ENCODE measurements at regions not wholly inside any gene's neighbourhood (a gene's known extent, or its start where the extent isn't known, plus 50 kb on each side); places are given as distances from the start of the nearest gene placed in this dataset.
"Not testable (repeated sequence)": the region's sequence is repeated elsewhere in the genome, so short reads cannot be mapped to it uniquely, and the experiment has no call there.

DNA sequence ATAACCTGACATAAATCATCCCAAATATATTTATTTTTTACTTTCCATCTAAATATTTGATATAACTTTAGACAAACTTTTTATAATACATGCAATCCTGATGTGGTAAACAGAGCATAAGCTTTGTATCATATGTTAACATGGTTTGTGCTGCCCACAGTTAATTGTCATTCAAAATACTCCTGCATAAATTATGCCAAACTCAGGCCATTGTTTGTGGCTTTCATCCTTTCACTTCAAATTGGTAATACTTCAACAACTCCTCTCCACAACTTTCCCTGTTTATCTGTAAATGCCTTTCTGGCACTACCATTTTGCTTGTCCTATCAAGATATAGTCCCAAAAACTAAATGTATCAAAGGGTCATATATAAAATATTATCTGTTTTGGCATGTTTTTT, 586.7 kb downstream of the HINT1 start:
- DNase-seq (ENCODE audit: low spot score): no peak

DNA sequence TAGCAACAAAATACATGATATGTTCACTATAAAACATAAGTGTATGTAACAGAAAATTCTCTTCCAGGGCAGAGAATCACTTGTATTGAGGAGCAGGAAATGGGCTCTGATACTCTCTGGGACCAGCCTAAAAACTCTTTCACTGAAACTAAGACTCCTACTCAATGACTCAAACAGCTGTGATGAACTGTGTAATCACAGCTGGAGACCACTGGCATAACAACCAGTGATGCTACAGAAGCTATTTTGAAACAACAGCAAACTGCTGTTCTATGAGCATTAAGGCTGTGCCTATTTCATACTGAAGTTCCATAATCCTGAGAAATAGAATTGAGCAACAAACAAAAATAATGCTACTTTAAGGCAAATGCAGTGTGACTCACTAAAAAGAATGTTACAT, 594.0 kb downstream of the HINT1 start:
- no peak for DNase-seq (ENCODE audit: low spot score)

DNA sequence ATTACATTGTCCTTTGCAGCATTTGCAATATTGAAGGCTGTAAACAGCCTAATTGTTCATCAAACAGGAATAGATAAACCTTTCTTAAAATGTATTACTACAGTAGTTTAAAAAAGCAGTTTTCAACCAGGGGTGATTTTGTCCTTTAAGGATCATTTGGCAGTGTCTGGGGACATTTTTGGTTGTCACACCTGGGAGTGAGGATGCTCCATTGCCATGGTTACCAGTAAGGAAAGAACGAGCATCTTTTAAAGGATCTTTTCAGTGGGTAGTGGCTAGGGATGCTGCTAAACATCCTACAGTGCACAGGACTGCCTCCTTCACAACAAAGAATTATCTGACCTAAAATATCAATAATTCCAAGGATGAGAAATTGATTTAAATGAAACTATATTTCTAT, 596.3 kb downstream of the HINT1 start:
- no peak for DNase-seq (ENCODE audit: low spot score)

DNA sequence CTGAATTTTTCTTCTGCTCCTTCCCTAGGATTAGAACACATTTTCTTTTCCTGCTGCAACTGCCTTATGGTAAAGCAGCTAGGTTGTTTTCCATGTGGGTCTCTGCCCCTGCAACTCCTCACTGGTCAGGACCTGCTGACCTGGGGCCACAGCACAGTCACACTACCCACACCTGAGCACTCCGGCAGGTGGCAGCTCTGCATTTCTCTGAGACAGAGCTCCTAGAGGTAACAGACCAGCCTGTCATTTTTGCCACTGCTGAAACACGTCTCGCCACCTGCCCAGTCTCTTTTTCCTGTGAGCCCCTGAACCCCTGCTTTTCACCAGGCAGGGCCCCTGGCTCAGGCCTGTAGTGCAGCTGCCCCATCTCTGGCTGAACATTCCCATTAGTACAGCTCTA, 609.6 kb downstream of the HINT1 start:
- no peak for DNase-seq (ENCODE audit: low spot score)

DNA sequence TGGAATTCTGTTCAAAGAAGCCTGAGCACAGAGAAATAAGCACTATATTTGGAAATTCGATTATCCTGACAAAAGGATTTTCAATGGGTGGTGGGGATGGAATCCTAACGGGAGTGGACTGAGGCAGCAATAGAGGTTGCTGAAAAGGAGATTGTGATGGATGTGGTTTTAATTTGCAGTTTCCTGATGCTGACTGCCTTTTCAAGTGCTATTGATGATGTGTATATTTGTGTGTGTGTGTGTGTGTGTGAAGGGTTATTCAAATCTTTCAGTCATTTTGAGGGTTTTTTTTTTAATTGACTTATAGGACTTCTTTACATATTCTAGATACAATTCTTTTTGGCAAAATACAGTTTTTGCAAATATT, 614.5 kb downstream of the HINT1 start:
- no peak for DNase-seq (ENCODE audit: low spot score)

DNA sequence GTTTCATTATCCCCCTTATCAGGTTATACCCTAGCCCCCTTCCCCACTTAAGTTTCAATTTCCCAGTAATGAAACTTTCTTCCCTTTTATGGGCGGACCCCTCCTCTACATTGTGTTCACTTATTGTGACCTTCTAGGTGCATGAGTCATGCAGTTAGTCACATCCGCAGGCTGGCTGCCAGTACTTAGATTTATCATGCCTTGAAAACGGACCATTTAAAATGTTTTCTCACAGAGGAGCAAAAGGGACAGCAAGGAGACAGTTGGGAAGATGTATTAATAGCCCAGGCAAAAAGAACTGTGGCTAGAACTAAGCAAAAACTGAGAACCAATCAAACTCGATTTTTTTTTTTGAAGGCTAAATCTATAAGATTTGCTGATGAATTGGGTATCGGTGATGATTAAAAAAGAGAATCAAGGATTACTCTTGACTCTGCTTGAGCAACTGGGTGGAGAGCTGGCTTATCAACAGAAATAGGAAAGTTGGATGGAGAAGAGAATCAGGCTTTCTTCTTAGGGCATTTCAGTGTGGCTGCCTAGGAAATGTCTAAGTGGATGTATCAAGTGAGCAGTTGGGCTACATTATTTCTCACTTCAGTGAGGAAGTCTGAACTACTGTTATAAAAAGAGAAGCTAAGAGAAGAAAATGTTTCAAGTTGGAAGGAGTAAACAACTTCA, 615.0 kb downstream of the HINT1 start:
- no peak for DNase-seq (ENCODE audit: low spot score)

DNA sequence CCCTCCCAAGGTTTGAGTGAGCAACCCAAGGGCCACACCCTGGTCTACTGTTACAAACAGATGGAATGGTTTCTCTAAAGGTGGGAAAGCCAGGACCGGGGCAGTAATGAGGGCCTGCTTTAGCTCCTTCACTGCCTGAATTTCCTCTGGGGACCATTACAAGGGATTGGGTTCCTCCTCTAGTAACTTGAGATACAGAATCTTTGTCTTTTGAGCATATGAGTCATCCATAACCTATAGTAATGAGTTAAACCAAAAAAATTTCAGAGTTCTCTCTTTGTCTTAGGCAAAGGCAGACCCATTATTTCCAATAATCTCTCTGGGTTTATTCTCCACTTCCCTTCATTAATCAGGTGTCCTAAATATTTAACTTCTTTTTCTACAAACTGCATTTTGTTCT, 618.8 kb downstream of the HINT1 start:
- DNase-seq (ENCODE audit: low spot score): no peak

DNA sequence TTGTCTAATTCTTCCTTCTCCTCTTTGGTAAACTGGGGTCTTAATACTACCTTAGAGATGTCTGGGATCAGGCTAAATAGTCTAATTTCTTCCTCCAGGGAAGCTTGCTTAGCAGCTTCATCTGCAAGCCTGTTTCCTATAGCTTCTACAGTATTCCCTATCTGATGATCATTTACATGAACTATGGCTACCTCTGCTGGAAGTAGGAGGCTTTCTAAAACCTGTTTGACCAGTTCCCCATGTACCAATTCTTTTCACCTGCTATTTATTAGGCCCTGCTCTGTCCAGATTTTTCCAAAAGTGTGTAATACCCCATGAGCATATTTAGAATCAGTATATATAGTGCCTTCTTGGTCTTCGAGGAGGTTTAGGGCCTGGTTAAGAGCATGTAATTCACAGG, 619.8 kb downstream of the HINT1 start:
- DNase-seq (ENCODE audit: low spot score): no peak

DNA sequence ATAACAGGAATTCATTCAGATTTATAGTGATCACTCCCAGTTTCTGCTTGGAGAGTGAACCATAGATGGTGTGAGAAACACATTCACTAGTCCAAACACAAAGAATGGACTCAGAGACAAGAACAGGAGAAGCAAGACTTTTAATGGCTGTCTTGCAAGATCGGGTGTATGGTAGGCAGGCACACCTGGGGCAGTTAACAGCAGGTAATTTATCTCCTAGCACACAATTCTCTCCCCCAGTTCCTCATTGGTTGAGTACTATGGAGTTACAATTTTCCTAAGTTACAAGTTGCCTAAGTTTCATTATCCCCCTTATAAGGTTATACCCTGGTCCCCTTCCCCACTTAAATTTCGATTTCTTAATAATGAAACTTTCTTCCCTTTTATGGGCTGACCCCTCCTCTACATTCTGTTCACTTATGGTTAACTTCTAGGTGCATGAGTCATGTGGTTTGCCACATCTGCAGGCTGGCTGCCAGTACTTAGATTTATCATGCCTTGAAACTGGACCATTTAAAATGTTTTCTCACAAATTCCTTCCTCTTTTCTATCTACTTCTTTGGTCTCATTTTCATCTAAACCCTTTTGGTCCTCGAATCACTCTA, 623.3 kb downstream of the HINT1 start:
- DNase-seq (ENCODE audit: low spot score): no peak

DNA sequence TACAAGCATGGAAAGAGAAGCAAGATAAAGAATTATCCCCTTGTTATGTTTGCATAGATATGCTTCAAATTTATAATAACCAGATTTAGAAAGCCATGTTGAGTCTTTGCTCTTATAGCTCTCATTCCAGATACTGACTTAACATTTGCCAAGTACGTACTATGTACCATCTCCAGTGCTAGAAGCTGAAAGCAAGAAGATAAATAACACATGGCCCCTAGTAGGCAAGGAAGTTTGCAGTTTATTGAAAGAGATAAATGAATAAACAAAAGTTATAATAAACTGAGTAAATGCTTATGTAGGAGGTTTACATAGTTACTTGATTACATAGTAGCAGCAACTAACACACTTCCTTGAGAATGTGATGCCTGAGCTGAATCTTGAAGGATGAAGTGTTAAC, 628.4 kb downstream of the HINT1 start:
- no peak for DNase-seq (ENCODE audit: low spot score)

DNA sequence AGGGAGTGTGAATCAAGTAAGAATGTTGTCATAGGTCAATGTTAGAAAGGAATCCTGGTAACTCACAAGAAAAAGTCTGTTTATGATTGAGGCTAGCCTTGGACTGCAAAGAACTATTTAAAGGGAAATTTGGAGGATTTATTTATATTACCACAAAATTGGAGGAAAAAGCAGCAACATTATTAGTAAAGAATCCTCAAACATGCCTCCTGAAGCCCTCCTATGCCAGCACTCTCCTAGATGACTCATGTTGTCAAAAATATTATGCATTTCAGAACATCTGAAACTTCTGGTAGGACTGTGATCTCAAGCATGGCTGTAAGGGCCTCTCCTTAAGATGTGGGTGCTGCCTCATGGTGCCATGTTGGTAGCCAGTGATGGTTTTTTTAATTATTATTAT, 628.5 kb downstream of the CHSY3 start:
- DNase-seq (ENCODE audit: low spot score): no peak

DNA sequence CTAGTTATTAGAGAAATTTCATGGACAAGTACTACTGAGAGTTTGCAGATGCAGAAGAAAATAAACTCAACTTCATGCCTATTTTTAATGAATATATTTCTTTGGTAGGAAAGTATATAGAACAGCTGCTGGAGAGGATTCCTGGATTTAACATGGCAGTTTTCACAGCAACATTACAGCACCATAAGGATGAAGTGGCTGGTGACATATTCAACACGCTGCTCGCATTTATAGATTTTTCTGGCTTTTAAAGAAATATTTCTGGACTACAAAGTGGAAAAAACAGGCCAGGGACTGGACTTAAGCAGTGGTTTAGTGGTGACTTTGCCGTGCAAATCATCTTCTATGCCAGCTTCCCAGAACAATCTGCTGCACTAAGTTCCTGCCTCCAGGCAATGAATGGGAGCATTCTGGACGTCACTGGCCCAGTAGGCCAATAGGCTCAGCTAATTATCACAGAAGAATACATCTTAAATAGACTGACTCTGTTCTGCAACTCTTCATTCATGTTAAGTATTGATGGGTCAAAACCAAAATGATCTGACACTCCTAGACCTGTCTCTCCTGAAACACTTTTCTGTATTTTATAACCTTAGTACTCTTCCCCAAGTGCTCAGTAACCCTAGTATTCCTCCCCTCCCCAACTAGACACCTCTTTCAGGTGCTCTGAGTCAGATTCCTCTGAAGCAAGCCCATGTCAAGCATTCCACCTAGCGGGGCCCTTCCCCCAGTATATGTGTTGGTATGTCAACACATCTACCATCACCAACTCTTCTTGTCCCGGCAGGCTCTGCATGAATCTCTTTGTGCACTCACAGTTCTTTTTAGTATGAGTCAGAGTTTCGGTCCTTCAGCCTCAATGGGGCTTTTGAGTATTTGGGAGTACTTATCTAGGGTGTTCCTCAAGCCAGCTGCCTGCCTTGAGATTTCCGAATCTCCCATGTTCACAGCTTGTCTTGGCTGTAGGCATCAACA, 625.5 kb downstream of the CHSY3 start:
- DNase-seq (ENCODE audit: low spot score): no peak

DNA sequence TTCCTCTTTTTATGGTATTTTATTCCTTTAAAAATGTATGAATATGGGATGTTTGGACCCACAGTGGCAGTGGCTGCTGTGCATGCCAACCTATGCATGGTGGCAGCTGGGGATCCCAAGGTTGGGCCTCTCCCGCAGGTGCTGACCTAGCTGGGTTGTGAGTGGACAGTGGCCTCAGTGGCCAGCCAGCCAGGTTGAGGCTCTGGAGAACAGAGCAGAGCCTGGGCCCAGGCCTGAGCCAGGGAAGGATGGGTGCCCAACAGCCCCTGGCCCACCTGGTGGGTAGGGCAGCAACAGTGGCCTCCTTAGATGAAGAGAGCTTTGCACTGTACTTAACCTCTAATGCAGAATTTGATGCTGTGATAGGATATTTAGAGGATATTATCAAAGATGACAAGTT, 624.8 kb downstream of the CHSY3 start:
- no peak for DNase-seq (ENCODE audit: low spot score)

DNA sequence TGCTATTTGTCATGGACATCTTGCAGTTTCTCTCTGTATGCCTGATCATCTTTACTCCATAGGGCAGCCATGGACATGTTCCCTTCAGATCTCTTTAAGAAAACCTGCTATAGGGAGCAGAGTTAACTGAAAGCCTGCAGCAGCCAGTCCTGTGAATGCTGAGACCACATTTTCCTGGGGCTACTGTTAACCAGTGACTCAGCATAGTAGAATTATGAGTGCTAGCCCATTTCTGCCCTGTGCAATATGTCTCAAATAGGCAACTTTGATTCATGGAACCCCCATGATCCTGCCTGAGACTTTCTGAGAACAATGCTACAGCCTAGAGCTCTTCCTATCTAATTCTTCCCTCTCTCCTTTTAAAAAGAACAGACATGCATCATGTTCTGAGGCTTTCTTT, 624.2 kb downstream of the CHSY3 start:
- no peak for DNase-seq (ENCODE audit: low spot score)

DNA sequence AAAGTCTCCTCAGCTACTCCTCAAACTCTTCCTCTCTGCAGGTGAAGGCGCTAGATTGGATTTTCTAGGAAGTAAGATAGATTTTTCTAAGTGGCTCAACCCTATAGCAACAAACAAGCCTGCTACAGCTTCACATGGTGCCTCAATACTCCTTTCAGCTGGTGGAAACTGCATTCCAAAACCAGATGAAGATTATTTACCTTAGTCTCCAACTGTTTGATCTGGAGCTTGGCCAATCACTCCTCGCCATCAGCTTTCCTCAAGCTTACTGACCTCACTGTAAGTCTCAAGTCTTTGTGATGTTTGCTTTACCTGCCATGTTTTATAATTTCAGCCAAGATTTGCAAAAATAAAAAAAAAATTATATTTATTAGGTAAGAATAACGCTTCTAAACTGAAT, 622.4 kb downstream of the CHSY3 start:
- no peak for DNase-seq (ENCODE audit: low spot score)

DNA sequence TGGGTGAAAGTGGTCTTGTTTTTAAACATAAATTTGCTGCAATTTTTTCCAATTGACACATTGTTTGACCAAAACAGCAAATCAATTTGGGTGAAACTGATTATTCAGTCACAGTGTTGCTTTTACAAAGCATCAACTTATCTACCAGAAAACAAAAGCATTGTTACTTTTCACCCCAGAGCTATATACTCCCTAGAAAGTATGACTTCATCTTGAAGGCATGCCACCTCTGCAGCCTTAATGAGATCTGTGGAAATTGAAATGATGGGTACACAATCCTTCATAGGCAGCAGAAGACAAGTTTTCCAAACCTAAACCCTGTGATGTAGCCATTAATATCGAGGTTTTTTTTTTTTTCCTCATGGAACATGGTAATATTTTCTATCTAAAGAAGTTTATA, 615.9 kb downstream of the CHSY3 start:
- no peak for DNase-seq (ENCODE audit: low spot score)

DNA sequence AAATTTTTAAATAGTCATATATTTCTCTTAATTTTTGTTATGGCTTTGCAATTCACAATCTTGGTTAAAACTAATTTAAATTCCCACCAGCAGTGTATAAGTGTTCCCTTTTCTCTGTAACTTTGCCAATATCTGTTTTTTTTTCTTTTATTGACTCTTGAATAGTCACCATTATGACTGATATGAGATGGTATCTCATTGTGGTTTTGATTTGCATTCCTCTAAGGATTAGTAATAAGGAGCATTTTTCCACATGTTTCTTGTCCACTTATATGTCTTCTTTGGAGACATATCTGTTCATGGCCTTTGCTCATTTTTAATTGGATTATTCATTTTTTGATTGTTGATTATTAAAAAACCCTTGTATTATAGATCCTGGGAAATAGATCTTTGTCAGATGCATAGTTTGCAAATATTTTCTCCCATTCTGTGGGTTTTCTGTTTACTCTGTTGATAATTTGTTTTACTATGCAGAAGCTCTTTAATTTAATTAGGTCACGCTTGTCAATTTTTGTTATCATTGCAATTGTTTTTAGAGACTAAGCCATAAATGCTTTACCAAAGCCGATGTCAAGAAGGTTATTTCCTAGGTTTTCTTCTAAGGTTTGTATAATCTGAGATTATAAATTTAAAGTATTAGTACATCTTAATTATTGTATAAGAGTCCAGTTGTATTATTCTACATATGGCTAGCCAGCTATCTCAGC, 610.9 kb downstream of the CHSY3 start:
- no peak for DNase-seq (ENCODE audit: low spot score)

DNA sequence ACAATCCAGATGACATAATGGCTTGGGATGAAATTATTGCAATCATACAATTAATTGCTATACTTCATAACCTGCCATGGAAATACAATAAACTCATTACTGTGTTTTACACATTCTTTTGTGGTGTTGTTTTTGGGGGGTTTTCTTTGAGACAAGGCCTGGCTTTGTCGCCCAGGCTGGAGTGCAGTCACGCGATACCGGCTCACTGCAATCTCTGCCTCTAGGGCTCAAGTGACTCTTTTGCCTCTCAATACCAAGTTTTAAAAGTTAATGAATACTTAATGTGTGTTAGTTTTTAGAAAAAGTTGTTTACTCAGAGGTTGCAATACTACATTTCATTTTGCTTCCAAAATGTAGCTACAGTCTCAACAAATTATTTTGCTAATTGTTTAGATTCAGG, 598.4 kb downstream of the CHSY3 start:
- DNase-seq (ENCODE audit: low spot score): no peak

DNA sequence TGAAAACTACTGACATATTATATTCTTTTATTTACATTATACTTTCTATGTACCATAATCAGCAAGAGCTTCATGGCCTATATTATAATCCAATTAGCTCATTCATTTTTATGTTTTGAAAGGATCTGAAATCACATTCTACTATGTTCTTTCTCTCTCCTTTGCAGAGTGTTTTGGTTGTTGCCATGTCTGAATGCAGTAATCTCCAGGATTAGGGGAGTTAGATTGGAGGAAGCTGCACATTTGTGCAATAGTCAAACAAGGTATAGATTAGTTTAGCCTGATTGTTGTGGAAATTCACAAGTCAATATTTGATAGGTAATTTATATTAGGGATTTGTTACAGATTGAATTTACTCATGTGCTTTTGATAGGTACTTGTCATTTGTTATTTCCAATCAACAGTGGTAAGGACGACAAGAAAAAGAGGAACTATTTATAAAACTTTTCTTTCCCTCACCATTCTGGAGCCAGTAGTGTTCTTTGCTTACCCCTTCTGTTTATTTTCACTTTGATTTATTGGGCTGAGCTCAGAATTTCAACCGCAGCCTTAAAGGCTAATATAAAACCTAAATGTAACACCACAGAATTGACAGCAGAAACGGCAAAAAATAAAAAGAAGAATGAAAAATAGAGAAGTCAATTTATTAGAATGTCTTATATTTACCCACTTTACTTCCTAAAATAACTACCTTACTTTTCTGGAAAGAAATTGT, 597.0 kb downstream of the CHSY3 start:
- DNase-seq (ENCODE audit: low spot score): no peak

DNA sequence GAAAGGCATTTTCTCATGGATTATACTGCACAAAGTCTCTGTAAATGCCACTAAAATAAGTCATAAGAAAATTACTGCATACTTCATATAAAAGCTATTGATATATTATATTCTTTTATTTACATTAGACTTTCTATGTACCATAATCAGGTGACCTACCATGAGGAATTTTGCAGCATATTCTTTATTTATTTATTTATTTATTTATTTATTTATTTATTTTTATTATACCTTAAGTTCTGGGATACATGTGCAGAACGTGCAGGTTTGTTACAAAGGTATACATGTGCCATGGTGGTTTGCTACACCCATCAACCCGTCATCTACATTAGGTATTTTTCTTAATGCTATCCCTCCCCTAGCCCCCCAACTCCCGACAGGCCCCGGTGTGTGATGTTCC, 596.2 kb downstream of the CHSY3 start:
- DNase-seq (ENCODE audit: low spot score): not testable (repeated sequence)

DNA sequence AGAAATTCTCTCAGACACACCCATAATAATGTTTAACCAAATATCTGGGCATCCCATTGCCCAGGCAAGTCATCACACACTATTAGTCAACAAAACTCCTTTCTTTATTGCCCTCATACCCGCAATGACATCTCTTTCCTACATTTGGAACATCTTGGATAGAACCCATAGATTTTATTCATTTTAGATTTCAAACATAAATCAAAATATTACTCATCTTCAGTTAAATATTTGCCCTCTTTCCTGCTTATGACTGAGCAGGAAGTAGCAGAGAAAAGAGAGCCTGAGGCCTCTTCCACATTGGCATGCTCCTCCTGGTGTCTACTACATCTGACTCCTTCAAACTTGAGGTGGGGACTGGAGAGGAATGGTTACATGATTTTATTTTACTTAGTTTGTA, 592.0 kb downstream of the CHSY3 start:
- no peak for DNase-seq (ENCODE audit: low spot score)

DNA sequence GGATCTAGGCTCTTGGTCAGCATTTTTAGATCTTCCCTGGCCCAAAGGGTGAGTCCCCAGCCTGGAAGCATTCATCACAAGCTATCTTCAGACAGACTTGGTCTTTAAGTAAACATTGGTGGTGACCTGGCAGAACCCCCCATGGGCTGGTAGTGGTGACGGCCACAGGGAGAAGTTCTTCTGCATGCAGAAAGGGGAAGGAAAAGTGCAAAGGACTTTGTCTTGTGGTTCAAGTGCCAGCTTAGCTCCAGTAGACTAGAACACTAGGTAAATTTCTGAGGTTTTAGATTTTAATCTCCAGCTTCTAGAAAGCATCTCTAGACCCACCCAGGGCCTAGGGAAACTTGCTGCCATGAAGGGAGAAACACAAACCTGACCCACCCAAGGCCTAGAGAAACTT, 584.0 kb downstream of the CHSY3 start:
- DNase-seq (ENCODE audit: low spot score): no peak
